OCI-LY3 (cell line): ENCODE measurements at regions not wholly inside any gene's neighbourhood (a gene's known extent, or its start where the extent isn't known, plus 50 kb on each side); places are given as distances from the start of the nearest gene placed in this dataset.

Source experiments
- EZH2phosphoT487 ChIP-seq: fragments of 200-600 bp; shearing (Covaris generic); IDR thresholded peaks from 2 replicates; pipeline ENCODE4 v1.6.1; 2018; ENCODE audit warnings: antibody characterized with exemption, mixed run types, low read depth
- TF ChIP-seq, protein P1 (sequence below): fragments of 200-600, 300-600 bp; sonication (generic); IDR thresholded peaks from 2 replicates; pipeline ENCODE4 v1.5.1; 2014; ENCODE audit warnings: antibody characterized with exemption, low read length, low read depth

DNA sequence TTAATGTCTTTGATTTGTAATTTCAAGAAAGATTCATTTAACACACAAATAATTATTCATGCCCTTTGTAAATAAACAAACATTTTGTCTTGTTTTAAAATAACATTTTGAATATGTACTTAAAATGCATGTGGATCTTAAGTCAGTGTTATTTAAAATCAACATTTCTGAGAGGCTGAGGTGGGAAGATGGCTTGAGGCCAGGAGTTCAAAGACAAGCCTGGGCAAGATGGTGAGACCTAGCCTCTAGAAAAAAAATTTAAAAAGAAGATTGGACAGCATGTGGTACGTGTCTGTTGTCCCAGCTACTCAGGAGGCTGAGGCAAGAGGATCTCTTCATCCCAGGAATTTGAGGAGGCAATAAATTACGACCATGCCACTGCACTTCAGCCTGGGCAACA is 1268.2 kb downstream of the SLITRK1 start:
- TF ChIP-seq, protein P1, sequence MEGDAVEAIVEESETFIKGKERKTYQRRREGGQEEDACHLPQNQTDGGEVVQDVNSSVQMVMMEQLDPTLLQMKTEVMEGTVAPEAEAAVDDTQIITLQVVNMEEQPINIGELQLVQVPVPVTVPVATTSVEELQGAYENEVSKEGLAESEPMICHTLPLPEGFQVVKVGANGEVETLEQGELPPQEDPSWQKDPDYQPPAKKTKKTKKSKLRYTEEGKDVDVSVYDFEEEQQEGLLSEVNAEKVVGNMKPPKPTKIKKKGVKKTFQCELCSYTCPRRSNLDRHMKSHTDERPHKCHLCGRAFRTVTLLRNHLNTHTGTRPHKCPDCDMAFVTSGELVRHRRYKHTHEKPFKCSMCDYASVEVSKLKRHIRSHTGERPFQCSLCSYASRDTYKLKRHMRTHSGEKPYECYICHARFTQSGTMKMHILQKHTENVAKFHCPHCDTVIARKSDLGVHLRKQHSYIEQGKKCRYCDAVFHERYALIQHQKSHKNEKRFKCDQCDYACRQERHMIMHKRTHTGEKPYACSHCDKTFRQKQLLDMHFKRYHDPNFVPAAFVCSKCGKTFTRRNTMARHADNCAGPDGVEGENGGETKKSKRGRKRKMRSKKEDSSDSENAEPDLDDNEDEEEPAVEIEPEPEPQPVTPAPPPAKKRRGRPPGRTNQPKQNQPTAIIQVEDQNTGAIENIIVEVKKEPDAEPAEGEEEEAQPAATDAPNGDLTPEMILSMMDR, result no peak
- TF ChIP-seq EZH2phosphoT487, result no peak
